Hematopoietic multipotent progenitor cell (in vitro differentiated cells): ENCODE measurements at regions not wholly inside any gene's neighbourhood (a gene's known extent, or its start where the extent isn't known, plus 50 kb on each side); places are given as distances from the start of the nearest gene placed in this dataset. TPM values are rescaled to one million over a fixed set of nuclear protein-coding genes. Genes with fewer than 3 reads are reported as not detected.

Source experiments
- DNase-seq, 3 donors: peaks; one replicate each; pipeline ENCODE4 v3.0.0-alpha.2; 2011 to 2015; ENCODE audit warnings: low read depth in 2 of 3, low spot score in 2 of 3
- small RNA-seq: library from RNA; depleted of rRNA; stranded (forward); fragments of <200 nt; gene quantifications from one replicate; pipeline ENCODE3, GENCODE V24; 2012

GRCh38 chr18:22882084-22882483 lies 51.0 kb upstream of the RBBP8 start:
- DNase-seq = no peak

- DNase-seq = no peak
Measured at GRCh38 chr18:22883179-22883578, 49.9 kb upstream of the RBBP8 start.

Small RNA genes in the stretch of these regions (small RNA-seq; reads per million reads assigned to genes)
- gene RNU6-1032P = not detected
